DND-41 (cell line): ENCODE measurements at regions not wholly inside any gene's neighbourhood (a gene's known extent, or its start where the extent isn't known, plus 50 kb on each side); places are given as distances from the start of the nearest gene placed in this dataset.

Experiments
- EZH2 ChIP-seq: IDR thresholded peaks from 3 replicates; pipeline ENCODE4 v1.6.1; 2012; ENCODE audit warnings: borderline replicate concordance, low read depth, mild to moderate bottlenecking, moderate library complexity, low read length, inconsistent platforms; ENCODE audit not compliant: severe bottlenecking
- TF ChIP-seq, protein P1 (sequence below): IDR thresholded peaks from 2 replicates; pipeline ENCODE4 v1.5.1; 2012; ENCODE audit warnings: borderline replicate concordance, low read length, moderate library complexity, mild to moderate bottlenecking; ENCODE audit not compliant: poor library complexity, severe bottlenecking; ENCODE audit errors: extremely low read depth

- TF ChIP-seq EZH2: no peak
- TF ChIP-seq, protein P1, sequence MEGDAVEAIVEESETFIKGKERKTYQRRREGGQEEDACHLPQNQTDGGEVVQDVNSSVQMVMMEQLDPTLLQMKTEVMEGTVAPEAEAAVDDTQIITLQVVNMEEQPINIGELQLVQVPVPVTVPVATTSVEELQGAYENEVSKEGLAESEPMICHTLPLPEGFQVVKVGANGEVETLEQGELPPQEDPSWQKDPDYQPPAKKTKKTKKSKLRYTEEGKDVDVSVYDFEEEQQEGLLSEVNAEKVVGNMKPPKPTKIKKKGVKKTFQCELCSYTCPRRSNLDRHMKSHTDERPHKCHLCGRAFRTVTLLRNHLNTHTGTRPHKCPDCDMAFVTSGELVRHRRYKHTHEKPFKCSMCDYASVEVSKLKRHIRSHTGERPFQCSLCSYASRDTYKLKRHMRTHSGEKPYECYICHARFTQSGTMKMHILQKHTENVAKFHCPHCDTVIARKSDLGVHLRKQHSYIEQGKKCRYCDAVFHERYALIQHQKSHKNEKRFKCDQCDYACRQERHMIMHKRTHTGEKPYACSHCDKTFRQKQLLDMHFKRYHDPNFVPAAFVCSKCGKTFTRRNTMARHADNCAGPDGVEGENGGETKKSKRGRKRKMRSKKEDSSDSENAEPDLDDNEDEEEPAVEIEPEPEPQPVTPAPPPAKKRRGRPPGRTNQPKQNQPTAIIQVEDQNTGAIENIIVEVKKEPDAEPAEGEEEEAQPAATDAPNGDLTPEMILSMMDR: no peak
These were observed 208.5 kb upstream of the ROPN1 start for GRCh38 chr3:124200407-124200806.
